Activated naive CD4-positive, alpha-beta T cell treated with Interleukin-2 at 50 U/mL for 16 hours (primary cell): ENCODE measurements at regions not wholly inside any gene's neighbourhood (a gene's known extent, or its start where the extent isn't known, plus 50 kb on each side); places are given as distances from the start of the nearest gene placed in this dataset.
A peak's percentile ranks its signal among the peaks of the same experiment; 100 is the strongest.
"Not testable (repeated sequence)": the region's sequence is repeated elsewhere in the genome, so short reads cannot be mapped to it uniquely, and the experiment has no call there.

Experiments
- DNase-seq: peaks from one replicate; pipeline ENCODE4 v3.0.0-alpha.2; 2020

DNA sequence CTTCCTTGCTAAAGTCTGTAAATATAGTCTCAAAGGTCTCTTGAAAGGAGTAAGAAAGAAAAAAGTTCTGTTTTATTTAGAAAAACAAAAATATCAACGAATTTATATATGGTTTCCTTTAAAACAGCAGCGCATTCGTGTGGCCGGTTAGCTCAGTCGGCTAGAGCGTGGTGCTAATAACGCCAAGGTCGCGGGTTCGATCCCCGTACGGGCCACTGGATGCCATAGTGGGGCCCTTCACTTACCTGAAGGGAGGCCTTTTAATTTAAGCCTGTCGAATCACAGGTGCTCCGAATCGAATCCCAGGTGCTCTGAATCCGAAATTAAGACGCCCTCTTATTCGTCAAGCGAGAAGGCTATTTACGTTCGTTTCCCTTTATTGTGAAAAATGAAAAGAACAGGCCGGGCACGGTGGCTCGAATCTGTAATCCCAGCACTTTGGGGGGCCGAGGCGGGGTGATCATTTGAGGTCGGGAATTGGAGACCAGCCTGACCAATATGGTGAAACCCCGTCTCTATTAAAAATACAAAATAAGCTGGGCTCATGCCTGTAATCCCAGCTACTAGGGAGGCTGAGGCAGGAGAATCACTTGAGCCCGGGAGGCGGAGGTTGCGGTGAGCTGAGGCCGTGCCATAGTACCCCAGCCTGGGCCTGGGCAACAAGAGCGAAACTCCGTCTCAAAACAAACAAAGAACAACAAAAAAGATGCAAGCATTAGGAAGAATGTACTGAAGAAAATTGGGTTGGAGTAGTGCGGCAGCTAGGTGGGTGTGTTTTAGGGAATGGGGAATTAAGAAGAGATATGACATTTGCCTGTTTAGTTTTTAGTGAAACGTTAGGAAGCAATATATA, 195.8 kb upstream of the ZNF184 start:
- DNase-seq, result peak; percentile 44

DNA sequence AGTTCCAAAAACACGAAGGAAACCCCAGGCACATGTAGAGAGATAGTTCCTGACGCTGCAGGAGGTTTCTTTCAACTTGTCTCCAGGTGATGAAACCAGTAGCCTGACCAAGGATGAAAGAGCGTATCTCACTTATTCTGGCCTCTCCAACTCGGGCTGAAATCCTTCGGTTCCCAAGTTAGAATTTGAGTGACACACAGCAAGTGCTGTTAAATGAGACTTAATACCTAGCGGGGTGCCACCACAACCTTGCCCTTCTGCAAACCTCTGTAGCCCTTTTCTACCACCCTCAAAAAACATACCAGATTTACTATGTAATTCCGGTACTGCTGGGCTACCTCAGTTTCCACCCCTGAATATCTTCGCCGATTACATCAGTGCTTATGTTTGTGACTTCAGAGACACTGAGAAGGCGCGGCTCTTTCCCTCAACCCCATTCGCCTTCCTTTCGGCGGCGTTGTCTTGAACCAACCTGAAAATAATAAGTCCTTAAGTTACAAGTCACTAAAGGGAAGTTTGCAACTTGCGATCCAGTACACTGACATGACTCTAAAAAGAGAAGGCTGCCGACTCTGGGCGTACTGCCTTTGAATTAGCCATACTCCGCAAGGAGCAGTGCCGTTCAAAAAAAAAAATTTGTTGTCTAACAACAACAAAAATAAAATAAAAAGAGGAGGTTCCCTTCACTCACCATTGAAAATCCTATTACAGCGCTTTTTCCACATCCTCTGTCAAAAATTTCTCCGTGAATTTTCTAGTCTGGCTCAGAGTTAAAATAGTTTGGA, 194.9 kb upstream of the ZNF184 start:
- DNase-seq, result no peak

DNA sequence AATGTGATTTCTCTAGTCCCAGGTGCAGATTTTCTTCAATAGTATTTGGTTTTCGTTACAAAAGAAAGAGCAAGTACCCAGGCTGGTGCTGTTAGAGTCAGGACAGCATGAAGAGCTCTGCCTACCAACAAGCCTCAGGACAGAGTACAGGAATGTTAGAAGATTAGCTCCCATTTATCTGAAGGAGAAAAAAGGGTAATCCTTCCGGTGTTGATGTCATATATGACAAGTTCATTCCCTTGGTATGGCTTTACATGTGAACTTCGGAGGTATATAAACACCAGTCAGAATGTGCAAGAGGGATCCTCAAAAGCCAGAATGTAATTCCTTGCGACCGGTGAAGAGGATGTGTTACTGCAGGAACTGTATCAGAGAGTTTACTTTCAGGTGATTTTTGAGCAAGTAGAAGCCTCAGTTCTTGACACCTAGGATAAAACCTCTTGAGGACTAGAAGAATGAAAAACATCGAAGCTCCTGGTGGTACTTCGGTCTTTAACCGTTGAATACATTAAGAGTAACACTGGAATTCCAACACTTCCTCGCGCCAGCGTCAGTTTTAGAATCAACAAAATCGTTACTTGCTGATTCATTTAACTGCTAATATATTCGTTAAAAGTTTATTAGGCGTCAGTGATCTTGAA, 194.2 kb upstream of the ZNF184 start:
- DNase-seq, result no peak

GRCh38 chr6:27662769-27663168, 189.9 kb upstream of the ZNF184 start:
- DNase-seq, result no peak

GRCh38 chr6:27662212-27662611, 189.3 kb upstream of the ZNF184 start:
- DNase-seq, result not testable (repeated sequence)

- DNase-seq, result not testable (repeated sequence)
Measured at GRCh38 chr6:27653143-27653825, 180.4 kb upstream of the ZNF184 start.

DNA sequence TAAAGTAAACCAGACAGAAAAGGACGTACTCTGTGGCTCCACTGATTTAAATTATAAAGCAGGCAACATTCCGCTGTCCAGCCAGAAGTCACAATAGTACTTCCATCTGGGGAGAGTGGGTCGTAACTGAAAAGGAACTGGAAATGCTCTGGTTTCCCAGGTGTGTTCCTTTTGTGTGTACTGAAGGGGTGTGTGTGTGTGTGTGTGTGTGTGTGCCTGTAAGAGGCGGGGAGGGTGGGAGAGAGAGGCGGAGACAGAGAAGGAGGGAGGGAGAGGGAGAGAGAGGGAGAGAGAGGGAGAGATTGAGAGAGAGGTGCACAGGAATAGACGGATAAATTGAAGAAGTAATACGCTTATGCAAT, 178.4 kb upstream of the ZNF184 start:
- DNase-seq, result no peak

GRCh38 chr6:27650620-27651370, 177.9 kb upstream of the ZNF184 start:
- DNase-seq, result peak; percentile 34

DNA sequence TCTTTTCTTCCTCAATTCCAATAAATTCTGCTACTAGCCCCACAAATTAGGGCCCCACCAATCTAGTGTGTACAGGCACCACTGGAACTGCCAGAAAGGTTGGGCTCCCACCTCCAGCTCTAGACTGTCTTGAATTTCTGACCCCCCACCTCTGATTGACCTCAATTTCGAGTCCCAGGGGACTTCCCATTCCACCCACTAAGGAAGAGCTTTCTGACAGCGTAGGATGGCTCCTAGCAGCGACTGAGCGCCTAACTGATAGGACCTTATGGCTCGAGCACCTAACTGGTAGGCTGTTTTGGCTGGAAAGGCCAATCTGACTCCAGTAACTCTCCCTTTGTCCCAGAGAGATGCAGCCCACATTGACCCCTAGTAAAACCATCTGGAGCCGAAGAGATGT, 171.6 kb upstream of the ZNF184 start:
- no peak for DNase-seq

DNA sequence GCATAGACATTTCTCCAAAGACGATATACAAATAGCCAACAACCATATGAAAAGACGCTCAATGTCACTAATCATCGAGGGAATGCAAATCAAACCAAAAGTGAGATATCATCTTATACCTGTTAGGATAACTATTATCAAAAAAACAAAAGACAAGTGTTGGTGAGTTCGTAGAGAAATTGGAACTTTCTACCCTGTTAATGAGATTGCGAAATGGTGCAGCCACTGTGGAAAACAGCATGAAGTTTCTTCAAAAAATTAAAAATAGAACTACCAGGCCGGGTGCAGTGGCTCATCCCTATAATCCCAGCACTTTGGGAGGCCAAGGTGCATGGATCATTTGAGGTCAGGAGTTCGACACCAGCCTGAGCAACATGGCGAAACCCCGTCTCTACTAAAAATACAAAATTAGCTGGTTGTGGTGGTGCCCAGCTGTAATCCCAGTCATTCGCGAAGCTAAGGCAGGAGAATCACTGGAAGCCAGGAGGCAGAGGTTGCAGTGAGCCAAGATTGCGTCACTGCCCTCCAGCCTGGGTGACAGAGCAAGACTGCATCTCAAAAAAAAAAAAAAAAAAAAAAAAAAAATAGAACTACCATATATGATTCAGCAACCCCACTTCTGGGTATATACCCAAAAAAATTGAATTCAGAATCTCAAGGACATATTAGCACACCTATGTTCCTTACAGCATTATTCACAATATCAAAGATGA, 170.0 kb upstream of the ZNF184 start:
- DNase-seq, result no peak

DNA sequence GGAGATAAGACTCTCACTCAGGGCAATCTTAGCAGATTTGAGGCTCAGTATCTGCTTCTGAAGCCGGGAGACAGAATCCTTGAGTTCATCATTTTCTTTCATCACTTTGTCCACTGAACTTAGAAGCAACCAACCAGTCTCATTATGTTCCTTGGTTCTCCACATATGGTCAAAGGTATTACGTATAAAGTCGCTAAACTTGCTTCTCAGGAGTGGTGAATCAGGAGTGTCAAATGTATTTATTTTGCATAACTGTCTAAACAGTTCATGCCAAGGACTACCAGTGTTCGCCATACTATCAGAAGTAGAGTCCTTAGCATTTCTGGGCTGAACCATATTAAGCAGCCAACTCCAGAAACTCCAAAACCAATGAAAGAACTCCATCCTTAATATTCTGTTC, 163.0 kb upstream of the ZNF184 start:
- DNase-seq, result not testable (repeated sequence)

DNA sequence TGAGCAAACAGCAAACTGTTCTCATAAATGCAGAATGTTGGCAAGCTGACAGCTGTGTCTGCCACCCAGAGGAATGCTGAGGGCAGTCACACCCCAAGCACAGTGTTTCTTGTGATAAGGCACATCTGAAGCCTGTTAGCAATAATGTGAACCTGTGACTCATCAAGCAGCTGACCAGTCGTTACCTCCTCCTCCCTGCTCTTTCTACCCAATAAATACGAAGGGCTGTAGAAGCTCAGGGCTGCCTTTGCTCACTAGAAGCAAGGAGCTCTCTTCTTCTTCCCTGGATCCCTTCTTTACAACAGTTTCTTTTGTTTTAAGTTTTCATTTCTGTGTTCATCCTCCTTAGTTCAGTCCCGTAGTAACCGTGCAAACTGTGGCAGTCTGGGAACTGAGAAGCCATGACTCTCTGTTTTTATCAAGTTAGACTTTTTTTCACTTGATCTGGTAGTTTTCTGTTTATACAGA, 160.3 kb upstream of the ZNF184 start:
- not testable (repeated sequence) for DNase-seq

DNA sequence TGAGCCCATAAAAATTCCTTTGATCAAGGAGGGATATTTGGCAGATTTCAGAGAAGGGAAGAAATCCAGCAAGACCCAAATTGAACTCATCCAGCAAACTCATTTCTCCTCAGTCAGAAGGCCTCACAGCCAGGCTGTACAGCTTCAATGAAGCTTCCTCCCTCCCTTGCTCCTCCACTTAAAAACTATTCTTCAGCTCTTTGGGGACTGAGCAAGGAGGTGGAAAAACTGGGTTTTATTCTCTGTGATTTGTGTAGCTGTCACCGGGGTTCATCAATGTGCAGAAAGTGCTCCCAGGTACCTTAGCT, 158.7 kb upstream of the ZNF184 start:
- DNase-seq, result no peak

- peak; percentile 25 for DNase-seq
Measured at GRCh38 chr6:27630727-27631608, 158.1 kb upstream of the ZNF184 start.

- DNase-seq, result no peak
Measured at GRCh38 chr6:27624694-27625262, 151.9 kb upstream of the ZNF184 start.

DNA sequence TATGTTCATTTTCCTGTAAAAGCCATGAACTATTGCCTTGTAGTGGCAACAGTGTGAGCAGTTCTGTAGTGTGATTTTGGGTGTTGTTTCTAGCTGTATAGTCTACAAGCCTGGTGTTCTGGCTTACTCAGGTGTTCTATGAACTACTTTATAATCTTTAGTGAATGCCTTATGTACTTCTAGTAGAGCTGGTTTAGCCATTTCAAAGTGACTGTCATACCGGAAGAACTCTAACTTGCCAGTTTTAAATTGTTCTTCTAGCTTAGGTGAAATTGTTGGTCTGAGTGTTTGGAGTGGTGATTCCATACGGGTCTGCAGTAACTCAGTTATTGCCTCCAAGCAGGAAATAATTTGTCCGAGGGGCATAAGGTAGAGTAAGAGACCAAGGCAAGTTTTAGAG, 150.2 kb upstream of the ZNF184 start:
- no peak for DNase-seq

- no peak for DNase-seq
Measured at GRCh38 chr6:27619436-27619835, 146.5 kb upstream of the ZNF184 start.

GRCh38 chr6:27617700-27618689, 145.1 kb upstream of the ZNF184 start:
- DNase-seq, result no peak
